ENCODE measurements at regions not wholly inside any gene's neighbourhood (a gene's known extent, or its start where the extent isn't known, plus 50 kb on each side); places are given as distances from the start of the nearest gene placed in this dataset.
"Not testable (repeated sequence)": the region's sequence is repeated elsewhere in the genome, so short reads cannot be mapped to it uniquely, and the experiment has no call there.

- no peak for ATAC-seq
Measured at GRCh38 chr7:109497053-109497452, 927.4 kb downstream of the DNAJB9 start.

- ATAC-seq, result no peak
Measured at GRCh38 chr7:109498131-109498530, 928.5 kb downstream of the DNAJB9 start.

- no peak for ATAC-seq
Measured at GRCh38 chr7:109503421-109503820, 933.7 kb downstream of the DNAJB9 start.

DNA sequence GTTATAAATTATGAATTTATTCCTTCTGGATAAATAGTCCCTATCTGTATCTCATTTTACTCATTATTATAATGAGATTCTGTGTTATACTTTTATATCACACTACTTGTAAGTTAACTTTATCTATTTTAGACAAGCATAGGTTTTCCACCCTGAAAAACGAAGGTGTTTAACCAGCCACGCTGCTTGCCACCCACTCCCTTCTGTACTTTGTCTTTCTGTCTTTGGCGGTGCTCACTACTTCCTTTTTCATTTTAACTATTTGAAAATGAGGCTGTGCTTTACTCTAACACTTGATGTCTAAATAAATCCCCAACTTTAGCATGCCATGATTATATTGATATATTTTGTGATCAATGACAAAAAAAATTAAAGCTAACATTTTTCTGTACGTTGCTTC, 952.9 kb downstream of the DNAJB9 start:
- no peak for ATAC-seq

DNA sequence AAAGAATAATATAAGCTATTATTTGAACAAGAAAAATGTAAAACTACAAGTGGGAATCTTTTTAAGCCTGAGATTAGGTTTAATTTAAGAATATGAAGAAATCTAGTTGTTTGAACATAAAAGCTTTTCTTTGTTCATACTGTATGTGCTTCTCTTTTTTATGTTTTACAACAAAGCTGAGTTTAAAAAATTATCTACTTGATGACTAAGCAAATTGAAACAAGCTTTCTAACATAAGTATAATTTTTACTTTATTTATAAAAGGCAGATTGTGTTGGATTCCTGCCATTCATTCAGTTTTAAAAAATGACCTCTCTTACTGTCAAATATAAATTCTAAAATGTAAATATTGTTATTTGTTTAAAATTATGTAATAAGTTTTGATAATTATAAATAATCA, 958.2 kb downstream of the DNAJB9 start:
- no peak for ATAC-seq

GRCh38 chr7:109529712-109530111, 960.0 kb downstream of the DNAJB9 start:
- no peak for ATAC-seq

- ATAC-seq, result no peak
Measured at GRCh38 chr7:109532262-109532992, 962.8 kb downstream of the DNAJB9 start.

DNA sequence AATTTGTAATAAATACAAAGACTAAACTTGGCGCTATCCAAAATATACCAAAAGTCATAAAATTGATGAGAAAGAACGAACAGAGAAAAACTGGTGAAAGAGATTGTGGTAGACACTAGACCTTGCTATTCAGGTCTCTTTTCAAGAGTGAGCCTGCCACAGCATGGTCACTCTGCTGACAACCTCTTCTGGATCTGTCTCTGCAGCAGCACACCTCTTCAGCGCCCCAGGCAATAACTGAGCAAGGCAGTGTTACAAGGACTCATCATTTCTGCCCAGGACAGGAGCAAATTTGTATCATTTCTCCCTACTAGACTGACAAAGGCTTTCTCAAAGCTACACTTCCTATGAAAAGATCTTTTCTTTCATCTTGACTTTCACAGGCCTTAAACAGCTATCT, 976.0 kb downstream of the DNAJB9 start:
- no peak for ATAC-seq

DNA sequence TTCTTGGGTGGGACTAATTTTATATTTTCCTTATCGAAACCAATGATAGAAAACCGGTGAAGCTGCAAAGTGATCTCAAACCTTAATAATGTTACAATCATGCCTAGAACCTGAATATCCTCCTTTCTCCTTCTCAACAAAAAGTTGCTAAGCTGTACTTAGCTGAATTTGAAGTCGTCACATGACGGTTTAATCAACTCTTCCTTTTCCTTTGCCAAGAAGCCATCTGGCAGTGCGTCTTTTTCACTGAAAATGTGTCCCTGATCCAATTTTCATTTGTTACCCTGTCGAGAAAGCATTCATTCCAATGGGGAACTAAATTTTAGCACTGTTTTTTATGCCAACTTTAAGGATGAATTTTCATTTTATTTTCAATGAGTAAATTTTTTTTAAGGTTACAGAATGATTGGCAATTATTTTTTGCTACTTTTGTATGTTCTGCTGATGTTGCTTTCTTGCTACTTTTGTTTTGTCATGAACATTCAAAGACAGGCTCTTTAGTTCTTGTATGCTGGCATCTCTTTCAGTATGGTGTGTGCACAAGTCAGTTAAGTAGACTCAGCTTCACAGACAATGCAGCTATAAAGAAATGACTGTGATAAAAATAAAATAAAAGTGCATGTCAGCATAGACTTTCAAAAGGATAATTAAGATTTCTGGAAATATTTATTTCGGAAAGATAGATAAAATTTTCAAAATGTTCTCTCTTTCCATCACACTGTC, 980.0 kb downstream of the DNAJB9 start:
- no peak for ATAC-seq

- ATAC-seq, result no peak
Measured at GRCh38 chr7:109552017-109552416, 982.3 kb downstream of the DNAJB9 start.

- no peak for ATAC-seq
Measured at GRCh38 chr7:109577265-109577664, 1007.6 kb downstream of the DNAJB9 start.

GRCh38 chr7:109579901-109580300, 1010.2 kb downstream of the DNAJB9 start:
- ATAC-seq, result no peak

DNA sequence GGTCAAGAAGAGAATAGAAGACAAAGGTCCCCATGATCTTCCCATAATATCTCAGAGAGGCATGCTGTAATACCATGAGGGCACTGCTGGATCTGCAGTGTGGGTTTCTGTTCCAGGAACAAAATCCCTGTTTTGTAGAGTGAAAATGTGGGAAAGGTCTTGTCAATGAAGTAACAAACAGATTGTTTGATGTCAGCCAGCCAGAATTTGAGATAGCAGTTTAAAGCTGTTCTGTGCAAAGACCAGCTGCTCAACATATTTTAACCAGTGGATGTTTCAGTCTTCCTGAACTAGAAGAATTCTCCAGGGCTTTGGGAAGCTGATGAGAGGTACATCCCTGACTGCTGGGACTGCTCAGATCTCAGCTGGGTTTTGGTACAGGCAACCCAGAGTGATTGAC, 1012.5 kb downstream of the DNAJB9 start:
- no peak for ATAC-seq

- not testable (repeated sequence) for ATAC-seq
Measured at GRCh38 chr7:109596948-109597347, 1027.3 kb downstream of the DNAJB9 start.

DNA sequence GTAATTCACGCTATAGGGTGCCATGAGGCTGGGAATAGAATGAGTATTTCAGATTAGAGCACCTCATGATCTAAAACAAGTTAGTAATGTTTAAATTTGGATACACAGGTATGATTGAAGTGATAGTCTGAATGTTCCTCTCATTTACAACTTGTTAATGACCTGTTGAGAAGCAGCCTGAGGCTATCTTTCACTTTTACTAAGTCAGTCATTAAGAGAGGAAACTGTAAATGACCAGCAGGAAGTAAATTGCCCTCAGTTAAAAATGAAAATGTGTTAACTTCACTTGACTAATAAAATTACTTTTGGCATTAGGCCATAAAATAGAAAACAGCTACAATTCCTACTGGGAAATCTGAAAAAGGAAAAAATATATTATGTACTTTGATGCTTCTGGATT, 1042.0 kb downstream of the DNAJB9 start:
- no peak for ATAC-seq

GRCh38 chr7:109616551-109617069, 1046.9 kb downstream of the DNAJB9 start:
- ATAC-seq, result no peak

- no peak for ATAC-seq
Measured at GRCh38 chr7:109622320-109622719, 1052.6 kb downstream of the DNAJB9 start.

- ATAC-seq, result not testable (repeated sequence)
Measured at GRCh38 chr7:109632890-109633289, 1063.2 kb downstream of the DNAJB9 start.

GRCh38 chr7:109635374-109635773, 1065.7 kb downstream of the DNAJB9 start:
- ATAC-seq, result no peak

DNA sequence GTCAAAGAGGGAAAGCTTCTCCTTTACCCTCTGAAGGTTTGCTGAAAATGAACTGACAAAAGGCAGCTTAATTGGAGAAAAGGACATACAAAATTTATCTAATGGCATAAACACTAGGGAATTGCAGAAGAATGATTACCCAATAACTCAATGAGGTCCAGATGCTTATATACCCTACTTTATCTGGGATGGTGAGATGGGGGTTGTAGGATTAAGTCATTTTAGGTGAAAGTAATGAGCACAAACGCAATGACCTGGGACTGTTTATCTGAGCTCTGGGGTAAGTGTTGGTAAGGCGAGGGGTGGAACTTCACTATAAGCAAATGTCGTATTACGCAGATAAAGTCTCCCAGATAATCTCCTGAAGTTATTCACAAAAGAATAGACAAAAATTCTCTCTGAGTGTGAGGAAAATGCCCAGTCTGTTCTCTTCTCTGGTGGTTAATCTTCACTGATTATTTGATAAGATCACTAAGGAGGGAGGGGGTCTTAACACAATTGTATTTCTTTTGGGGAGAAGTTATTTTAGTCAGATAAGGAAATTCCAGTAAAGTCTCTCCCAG, 1067.8 kb downstream of the DNAJB9 start:
- no peak for ATAC-seq

- no peak for ATAC-seq
Measured at GRCh38 chr7:109638321-109638720, 1068.6 kb downstream of the DNAJB9 start.

- ATAC-seq, result no peak
Measured at GRCh38 chr7:109639561-109639960, 1069.9 kb downstream of the DNAJB9 start.

GRCh38 chr7:109641445-109641844, 1071.8 kb downstream of the DNAJB9 start:
- ATAC-seq, result no peak

DNA sequence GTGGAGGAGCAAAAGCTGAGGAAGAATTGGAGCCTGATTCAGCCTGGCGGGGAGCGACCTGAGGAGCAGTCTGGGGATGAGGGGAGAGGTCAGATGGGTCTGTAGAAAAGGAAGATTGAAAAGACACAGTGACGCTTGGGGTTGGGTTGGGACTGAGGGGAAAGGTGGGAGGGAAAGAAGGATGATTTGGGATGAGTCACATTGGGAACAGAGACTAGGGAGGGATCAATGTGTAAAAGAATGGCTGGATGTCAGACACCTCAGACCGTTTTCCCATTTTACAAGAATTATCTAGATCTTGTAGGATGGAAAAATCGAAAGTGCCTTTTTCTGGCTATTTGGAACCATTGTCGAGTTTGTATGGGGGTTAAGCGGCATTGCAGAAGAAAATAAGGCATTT, 1076.5 kb downstream of the DNAJB9 start:
- ATAC-seq, result no peak
